Stomach (tissue), 8 donors: ENCODE measurements at regions not wholly inside any gene's neighbourhood (a gene's known extent, or its start where the extent isn't known, plus 50 kb on each side); places are given as distances from the start of the nearest gene placed in this dataset.
A peak's percentile ranks its signal among the peaks of the same experiment; 100 is the strongest.

Experiments used
- DNase-seq, 2 donors: peaks; one replicate each; pipeline versions ENCODE4 v3.0.0 to v3.0.0-alpha.2; 2013 to 2019
- H3K27ac ChIP-seq, 5 donors: fragments of 200-600 bp in 4 of 5; sonication (generic) in 4 of 5; one replicate each; pipeline ENCODE4 v1.5.1; 2013 to 2019; ENCODE audit warnings: mild to moderate bottlenecking in 1 of 5, moderate library complexity in 1 of 5
- H3K27me3 ChIP-seq, 3 donors: fragments of 200-600 bp; sonication (generic); one replicate each; pipeline ENCODE4 v1.5.1; 2017 to 2019; ENCODE audit warnings: mixed run types in 1 of 3
- H3K36me3 ChIP-seq, 4 donors: fragments of 200-600 bp; sonication (generic); 1 replicate in 3 of 4; 2 replicates in 1 of 4; pipeline ENCODE4 v1.5.1; 2016 to 2019
- H3K4me1 ChIP-seq, 4 donors: fragments of 200-600 bp; sonication (generic); one replicate each; pipeline ENCODE4 v1.5.1; 2016 to 2019
- H3K4me3 ChIP-seq, 4 donors: fragments of 200-600 bp; sonication (generic) in 3 of 4; one replicate each; pipeline ENCODE4 v1.5.1; 2016 to 2019; ENCODE audit warnings: mild to moderate bottlenecking in 1 of 4
- H3K9me3 ChIP-seq, 4 donors: fragments of 200-600 bp; sonication (generic); one replicate each; pipeline ENCODE4 v1.5.1; 2016 to 2019
- EP300 ChIP-seq: sonication (generic); formaldehyde crosslinking; IDR thresholded peaks from one replicate; pipeline ENCODE4 v1.6.1; 2017; ENCODE audit warnings: antibody characterized with exemption
- POLR2A ChIP-seq, 4 donors: fragments of 450-650 bp; IDR thresholded peaks; one replicate each; pipeline ENCODE4 v1.6.1; 2016; ENCODE audit warnings: antibody characterized with exemption in 4 of 4, control low read depth in 2 of 4, mild to moderate bottlenecking in 1 of 4, moderate library complexity in 1 of 4
- POLR2AphosphoS5 ChIP-seq, 3 donors: sonication (generic); formaldehyde crosslinking; IDR thresholded peaks; one replicate each; pipeline ENCODE4 v1.6.1; 2016; ENCODE audit warnings: antibody characterized with exemption in 3 of 3
- WGBS, 5 donors: extraction: QIAGEN DNeasy Blood & Tissue Kit in 3 of 5; methylation state at CpG; one replicate each; pipeline versions ENCODE4 v1.1.5 to v1.1.7; 2013 to 2018; 5-methylcytosine and 5-hydroxymethylcytosine counted together
- intact Hi-C: fragments of 100-400 bp; cut with DNase I; formaldehyde crosslinking; loops from one replicate; pipeline ENCODE4 v1.15.1; 2023; ENCODE audit warnings: low total_unique reads
- TF ChIP-seq, protein P1 (sequence below), 7 experiments: fragments of 450-650 bp in 4 of 7; fragments of 200-600 bp in 3 of 7; sonication (generic) in 3 of 7; IDR thresholded peaks; one replicate each; pipeline ENCODE4 v1.5.1; 2016 to 2019; ENCODE audit warnings: antibody characterized with exemption in 7 of 7, control low read depth in 2 of 7, mild to moderate bottlenecking in 1 of 7
- donor health status: healthy with polysubstance abuse.
- donor health status: Bipolar disorder and iron deficiency.
- donor health status: healthy.

DNA sequence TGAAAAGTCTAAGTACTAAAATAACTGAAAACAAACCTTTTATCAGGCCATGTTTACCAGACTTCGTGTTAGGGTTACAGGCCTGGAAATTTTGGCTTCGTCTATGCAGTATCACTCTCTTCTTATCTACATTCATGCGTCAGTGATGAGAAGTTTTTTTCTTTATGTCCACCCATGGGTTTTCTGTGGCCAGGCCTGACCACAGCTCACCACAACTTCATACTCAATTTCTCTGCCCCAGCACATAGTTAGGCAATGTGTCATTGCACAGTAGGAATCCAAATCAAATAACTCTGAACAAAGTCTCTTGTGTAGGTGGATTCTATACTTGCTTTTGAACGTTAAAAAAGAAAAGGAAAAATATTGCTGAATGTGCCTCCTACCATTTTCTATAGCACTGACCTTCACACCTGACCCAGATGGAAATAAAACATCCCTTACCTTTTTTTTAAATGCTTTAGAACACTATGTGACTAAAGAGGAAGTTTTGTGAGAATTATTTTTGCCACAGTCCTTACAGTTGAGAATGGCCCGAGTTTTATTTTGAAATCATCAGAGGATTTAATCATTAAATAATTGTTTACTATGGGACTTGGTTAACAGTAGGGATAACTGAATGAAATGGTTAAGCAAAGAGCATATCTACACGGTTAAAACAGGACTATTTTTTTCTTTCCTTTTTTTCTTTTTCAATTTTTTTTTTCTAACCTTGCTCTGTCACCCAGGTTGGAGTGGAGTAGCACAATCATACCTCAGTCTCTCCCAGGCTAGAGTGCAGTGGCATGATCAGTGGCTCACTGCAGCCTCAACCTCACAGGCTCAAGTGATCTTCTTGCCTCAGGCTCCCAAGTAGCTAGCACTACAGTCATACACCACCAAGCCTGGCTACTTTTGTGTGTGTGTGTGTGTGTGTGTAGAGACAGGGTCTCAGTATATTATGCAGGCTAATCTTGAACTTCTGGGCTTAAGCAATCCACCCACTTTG lies 1247.0 kb upstream of the ACO1 start:
- Histone ChIP-seq H3K36me3 (no peaks in the 10 kb centered on the region), H3K9me3 (no peaks in the 10 kb centered on the region), H3K27ac (peak overlapping the region in 2 of 5 donors; percentile 4 to 69), H3K4me3 (no peak overlapping the region), H3K4me1 (peaks cover 0 to 10% (median 0%) of the 10 kb centered on the region in 4 donors), H3K27me3 (no peaks in the 10 kb centered on the region)
- TF ChIP-seq, protein P1, sequence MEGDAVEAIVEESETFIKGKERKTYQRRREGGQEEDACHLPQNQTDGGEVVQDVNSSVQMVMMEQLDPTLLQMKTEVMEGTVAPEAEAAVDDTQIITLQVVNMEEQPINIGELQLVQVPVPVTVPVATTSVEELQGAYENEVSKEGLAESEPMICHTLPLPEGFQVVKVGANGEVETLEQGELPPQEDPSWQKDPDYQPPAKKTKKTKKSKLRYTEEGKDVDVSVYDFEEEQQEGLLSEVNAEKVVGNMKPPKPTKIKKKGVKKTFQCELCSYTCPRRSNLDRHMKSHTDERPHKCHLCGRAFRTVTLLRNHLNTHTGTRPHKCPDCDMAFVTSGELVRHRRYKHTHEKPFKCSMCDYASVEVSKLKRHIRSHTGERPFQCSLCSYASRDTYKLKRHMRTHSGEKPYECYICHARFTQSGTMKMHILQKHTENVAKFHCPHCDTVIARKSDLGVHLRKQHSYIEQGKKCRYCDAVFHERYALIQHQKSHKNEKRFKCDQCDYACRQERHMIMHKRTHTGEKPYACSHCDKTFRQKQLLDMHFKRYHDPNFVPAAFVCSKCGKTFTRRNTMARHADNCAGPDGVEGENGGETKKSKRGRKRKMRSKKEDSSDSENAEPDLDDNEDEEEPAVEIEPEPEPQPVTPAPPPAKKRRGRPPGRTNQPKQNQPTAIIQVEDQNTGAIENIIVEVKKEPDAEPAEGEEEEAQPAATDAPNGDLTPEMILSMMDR (IDR thresholded peaks at IDR 0.05), result peak in 1 of 7 experiments; percentile 5
- TF ChIP-seq EP300 (no peak), POLR2AphosphoS5 (IDR thresholded peaks at IDR 0.05) (peak in 2 of 3 donors; percentile 12 to 46), POLR2A (IDR thresholded peaks at IDR 0.05) (no peak)
- intact Hi-C loops, result no loop called here
- 30 to 54% (median 38%) methylated on average over 6 of the region's 6 CpGs for WGBS, 5 donors
- peak in 1 of 2 donors; percentile 27 for DNase-seq

GRCh38 chr9:31140316-31140715 lies 1244.1 kb upstream of the ACO1 start:
- 4 to 25% (median 12%) methylated on average over 1 of the region's 1 CpG for WGBS, 5 donors
- peak in 1 of 2 donors; percentile 24 for DNase-seq
- Histone ChIP-seq H3K4me3 (no peak overlapping the region), H3K9me3 (no peaks in the 10 kb centered on the region), H3K36me3 (no peaks in the 10 kb centered on the region), H3K4me1 (peaks cover 0 to 10% (median 0%) of the 10 kb centered on the region in 4 donors), H3K27ac (no peak overlapping the region), H3K27me3 (no peaks in the 10 kb centered on the region)
- TF ChIP-seq, protein P1 (IDR thresholded peaks at IDR 0.05), result peak in 3 of 7 experiments; percentile 15 to 28 (median 22)
- TF ChIP-seq EP300, result no peak
- intact Hi-C loops, result no loop called here

GRCh38 chr9:31142456-31142855 lies 1242.0 kb upstream of the ACO1 start:
- no peaks in the 10 kb centered on the region for H3K9me3 ChIP-seq
- TF ChIP-seq EP300 (no peak), POLR2A (IDR thresholded peaks at IDR 0.05) (no peak), POLR2AphosphoS5 (IDR thresholded peaks at IDR 0.05) (no peak)
- TF ChIP-seq, protein P1 (IDR thresholded peaks at IDR 0.05), result no peak
- no peaks in the 10 kb centered on the region for H3K36me3 ChIP-seq
- no peaks in the 10 kb centered on the region for H3K4me1 ChIP-seq
- WGBS, 5 donors, result 31 to 67% (median 60%) methylated on average over 3 of the region's 3 CpGs
- no peak overlapping the region for H3K27ac ChIP-seq
- no peak for DNase-seq
- H3K4me3 ChIP-seq, result no peak overlapping the region
- H3K27me3 ChIP-seq, result no peaks in the 10 kb centered on the region
- intact Hi-C loops, result no loop called here

- Histone ChIP-seq H3K4me3 (no peak overlapping the region), H3K36me3 (no peaks in the 10 kb centered on the region), H3K4me1 (no peaks in the 10 kb centered on the region), H3K27me3 (no peaks in the 10 kb centered on the region), H3K27ac (no peak overlapping the region), H3K9me3 (no peaks in the 10 kb centered on the region)
- TF ChIP-seq EP300, result no peak
- TF ChIP-seq, protein P1 (IDR thresholded peaks at IDR 0.05), result no peak
- no peak for TF ChIP-seq POLR2A (IDR thresholded peaks at IDR 0.05)
- no peak for TF ChIP-seq POLR2AphosphoS5 (IDR thresholded peaks at IDR 0.05)
- intact Hi-C loops, result no loop called here
- 83 to 91% (median 87%) methylated on average over 3 of the region's 3 CpGs for WGBS, 5 donors
- DNase-seq, result no peak
These were observed 1239.8 kb upstream of the ACO1 start for GRCh38 chr9:31144614-31145013.
